Activated naive CD8-positive, alpha-beta T cell (primary cell): ENCODE measurements at regions not wholly inside any gene's neighbourhood (a gene's known extent, or its start where the extent isn't known, plus 50 kb on each side); places are given as distances from the start of the nearest gene placed in this dataset.

Experiments used
- H3K27ac Mint-ChIP-seq: one replicate; pipeline ENCODE4 v1.8.0; 2021; ENCODE audit warnings: mixed read lengths
- H3K27me3 Mint-ChIP-seq: one replicate; pipeline ENCODE4 v1.8.0; 2021; ENCODE audit warnings: mixed read lengths
- H3K36me3 Mint-ChIP-seq: one replicate; pipeline ENCODE4 v1.8.0; 2021; ENCODE audit warnings: mixed read lengths
- H3K4me1 Mint-ChIP-seq: one replicate; pipeline ENCODE4 v1.8.0; 2021; ENCODE audit warnings: low read depth, mixed read lengths
- H3K4me3 Mint-ChIP-seq: one replicate; pipeline ENCODE4 v1.8.0; 2021; ENCODE audit warnings: mild to moderate bottlenecking, mixed read lengths
- H3K9me3 Mint-ChIP-seq: one replicate; pipeline ENCODE4 v1.8.0; 2021; ENCODE audit warnings: low read depth, mixed read lengths

DNA sequence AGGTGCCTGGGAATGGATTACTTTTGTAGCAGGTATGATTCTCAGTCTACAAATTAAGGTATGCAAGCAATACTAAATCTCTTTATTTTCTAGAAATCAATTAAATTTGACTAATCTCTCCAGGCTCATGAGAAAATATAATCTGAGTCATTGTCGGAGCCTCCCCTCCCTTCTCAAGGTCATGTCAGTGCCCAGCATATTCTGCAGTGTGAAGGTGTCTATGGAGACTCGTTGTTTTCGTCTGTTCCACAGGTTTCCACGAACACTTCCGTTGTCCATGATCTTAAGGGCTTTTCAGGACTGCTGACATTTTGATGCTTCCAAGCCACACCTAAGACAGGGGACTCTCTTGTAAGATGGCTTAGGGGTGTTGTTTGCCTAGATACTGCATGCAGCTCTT lies 56.6 kb upstream of the SCOC start:
- Mint-ChIP-seq H3K36me3 (peaks cover 4% of the 10 kb centered on the region), H3K27ac (no peak overlapping the region), H3K27me3 (peaks cover 1% of the 10 kb centered on the region), H3K9me3 (peaks cover 12% of the 10 kb centered on the region), H3K4me1 (no peaks in the 10 kb centered on the region), H3K4me3 (no peak overlapping the region)

DNA sequence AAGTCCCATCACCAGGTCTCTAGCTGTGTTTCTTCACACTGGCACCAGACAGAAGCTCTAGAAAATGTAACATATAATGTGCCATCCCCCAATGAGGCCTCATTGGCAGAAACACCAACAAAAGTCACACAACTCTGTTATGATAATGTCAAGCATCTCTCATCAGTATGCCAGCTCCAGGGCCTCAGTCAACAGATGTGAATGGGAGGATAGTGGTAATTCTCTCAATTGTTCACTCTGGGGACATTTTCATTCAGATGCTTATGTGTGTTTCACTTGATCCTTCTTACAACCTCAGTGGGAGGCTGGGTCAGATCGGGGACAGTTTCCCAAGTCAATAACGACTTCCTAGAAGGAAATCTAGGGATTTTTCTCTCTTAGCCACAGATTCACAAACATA lies 57.5 kb upstream of the SCOC start:
- H3K4me3 Mint-ChIP-seq, result no peak overlapping the region
- H3K36me3 Mint-ChIP-seq, result no peaks in the 10 kb centered on the region
- no peak overlapping the region for H3K27ac Mint-ChIP-seq
- no peaks in the 10 kb centered on the region for H3K4me1 Mint-ChIP-seq
- peaks cover 3% of the 10 kb centered on the region for H3K9me3 Mint-ChIP-seq
- peaks cover 1% of the 10 kb centered on the region for H3K27me3 Mint-ChIP-seq

DNA sequence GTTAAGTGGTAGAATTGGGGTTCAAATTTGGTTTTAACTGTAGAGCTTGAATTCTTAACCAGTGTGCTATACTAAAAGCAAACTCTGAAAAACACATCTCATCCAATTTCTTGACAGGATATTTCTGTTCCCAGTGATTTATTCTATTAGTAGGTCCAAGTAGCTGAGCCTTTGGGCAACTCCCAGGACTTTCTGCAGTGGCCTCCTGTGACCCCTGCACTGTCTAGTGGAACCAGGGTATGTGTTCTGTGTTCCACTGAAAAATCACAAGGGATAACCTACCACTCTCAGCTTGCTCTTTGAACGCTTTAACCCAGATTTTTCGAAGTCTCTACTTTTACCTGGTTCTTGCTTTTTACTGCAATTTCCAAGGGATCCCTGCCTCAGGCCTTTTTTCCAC lies 58.0 kb upstream of the SCOC start:
- H3K4me3 Mint-ChIP-seq, result no peak overlapping the region
- H3K9me3 Mint-ChIP-seq, result no peaks in the 10 kb centered on the region
- no peaks in the 10 kb centered on the region for H3K4me1 Mint-ChIP-seq
- no peaks in the 10 kb centered on the region for H3K27me3 Mint-ChIP-seq
- no peak overlapping the region for H3K27ac Mint-ChIP-seq
- no peaks in the 10 kb centered on the region for H3K36me3 Mint-ChIP-seq

- Mint-ChIP-seq H3K9me3 (no peaks in the 10 kb centered on the region), H3K27me3 (no peaks in the 10 kb centered on the region), H3K36me3 (no peaks in the 10 kb centered on the region), H3K4me3 (no peak overlapping the region), H3K4me1 (no peaks in the 10 kb centered on the region), H3K27ac (no peak overlapping the region)
These were observed 58.4 kb upstream of the SCOC start for GRCh38 chr4:140315019-140315418.

- Mint-ChIP-seq H3K4me3 (no peak overlapping the region), H3K27me3 (no peaks in the 10 kb centered on the region), H3K36me3 (no peaks in the 10 kb centered on the region), H3K9me3 (no peaks in the 10 kb centered on the region), H3K4me1 (no peaks in the 10 kb centered on the region), H3K27ac (no peak overlapping the region)
These were observed 61.3 kb upstream of the SCOC start for GRCh38 chr4:140312100-140312499.

DNA sequence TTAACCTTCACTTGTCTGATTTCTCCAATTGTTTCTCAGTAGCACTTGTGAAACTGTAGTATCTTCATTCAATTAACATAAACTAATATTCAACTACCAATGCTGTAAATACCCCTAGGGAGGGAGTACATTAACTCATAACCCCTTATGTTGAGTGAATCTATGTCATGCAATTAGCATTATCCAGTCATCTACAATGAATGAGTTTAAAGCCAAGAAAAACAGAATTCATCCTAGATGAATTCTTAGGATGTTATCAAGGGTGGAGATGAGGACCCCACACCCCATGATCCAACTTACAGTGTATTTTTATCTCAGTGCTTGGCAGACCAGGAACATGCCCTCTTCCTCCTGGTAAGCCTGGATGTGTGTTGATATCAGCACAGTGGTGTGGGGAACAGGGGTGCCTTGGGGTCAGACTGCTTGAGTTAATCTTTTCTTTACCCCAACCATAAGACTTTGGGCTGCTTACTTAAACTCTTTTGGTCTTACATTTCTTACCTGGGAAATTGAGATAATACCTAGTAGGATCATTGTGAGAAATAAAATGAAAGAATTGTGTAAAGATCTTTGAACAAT lies 62.1 kb upstream of the SCOC start:
- no peaks in the 10 kb centered on the region for H3K27me3 Mint-ChIP-seq
- H3K27ac Mint-ChIP-seq, result no peak overlapping the region
- no peak overlapping the region for H3K4me3 Mint-ChIP-seq
- no peaks in the 10 kb centered on the region for H3K4me1 Mint-ChIP-seq
- H3K9me3 Mint-ChIP-seq, result no peaks in the 10 kb centered on the region
- H3K36me3 Mint-ChIP-seq, result no peaks in the 10 kb centered on the region

DNA sequence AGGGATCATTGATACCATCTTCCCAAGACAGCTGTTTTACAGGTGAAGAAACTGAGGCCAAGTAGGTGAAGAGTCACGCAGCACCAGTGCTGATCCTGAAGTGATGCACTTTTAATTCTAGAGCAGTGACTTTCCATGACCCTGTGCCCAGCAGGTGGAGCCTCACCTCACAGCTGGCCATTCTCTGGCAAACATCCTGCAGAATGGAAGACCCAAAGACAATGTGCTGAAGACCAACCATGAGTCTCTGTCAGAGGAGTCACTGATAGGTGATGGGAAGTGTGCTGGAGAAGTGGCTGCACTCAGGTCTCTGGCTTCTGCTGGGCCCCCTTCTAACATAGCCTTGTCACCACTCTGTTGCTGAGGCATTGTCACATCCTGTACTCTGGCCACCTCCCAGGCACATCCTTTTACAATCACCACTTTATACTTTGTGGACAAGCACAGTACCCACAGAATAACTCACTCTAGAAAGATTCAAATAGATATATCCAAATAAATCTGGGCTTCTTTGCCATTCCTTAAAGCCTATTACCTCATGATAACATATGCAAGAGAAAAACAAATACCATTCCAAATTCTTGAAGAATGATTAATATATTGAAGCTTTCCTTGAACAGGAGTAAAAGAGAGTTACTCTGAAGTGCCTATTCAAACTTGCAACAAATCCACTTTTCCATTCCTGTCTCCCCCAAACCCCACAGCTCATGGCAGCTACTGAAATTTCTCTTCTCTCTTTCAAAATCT lies 64.1 kb upstream of the SCOC start:
- no peak overlapping the region for H3K27ac Mint-ChIP-seq
- H3K36me3 Mint-ChIP-seq, result no peaks in the 10 kb centered on the region
- H3K4me1 Mint-ChIP-seq, result no peaks in the 10 kb centered on the region
- H3K4me3 Mint-ChIP-seq, result no peak overlapping the region
- H3K9me3 Mint-ChIP-seq, result no peaks in the 10 kb centered on the region
- no peaks in the 10 kb centered on the region for H3K27me3 Mint-ChIP-seq

GRCh38 chr4:140308366-140309123 lies 64.9 kb upstream of the SCOC start:
- Mint-ChIP-seq H3K9me3 (no peaks in the 10 kb centered on the region), H3K36me3 (no peaks in the 10 kb centered on the region), H3K27ac (no peak overlapping the region), H3K4me3 (no peak overlapping the region), H3K27me3 (no peaks in the 10 kb centered on the region), H3K4me1 (no peaks in the 10 kb centered on the region)

- H3K4me1 Mint-ChIP-seq, result no peaks in the 10 kb centered on the region
- no peaks in the 10 kb centered on the region for H3K36me3 Mint-ChIP-seq
- H3K4me3 Mint-ChIP-seq, result no peak overlapping the region
- no peaks in the 10 kb centered on the region for H3K27me3 Mint-ChIP-seq
- no peaks in the 10 kb centered on the region for H3K9me3 Mint-ChIP-seq
- no peak overlapping the region for H3K27ac Mint-ChIP-seq
These were observed 68.4 kb upstream of the SCOC start for GRCh38 chr4:140305053-140305452.

GRCh38 chr4:140304346-140304745 lies 69.1 kb upstream of the SCOC start:
- Mint-ChIP-seq H3K27ac (no peak overlapping the region), H3K36me3 (no peaks in the 10 kb centered on the region), H3K27me3 (no peaks in the 10 kb centered on the region), H3K4me1 (no peaks in the 10 kb centered on the region), H3K4me3 (no peak overlapping the region), H3K9me3 (no peaks in the 10 kb centered on the region)

- Mint-ChIP-seq H3K36me3 (no peaks in the 10 kb centered on the region), H3K4me1 (no peaks in the 10 kb centered on the region), H3K27me3 (no peaks in the 10 kb centered on the region), H3K4me3 (no peak overlapping the region), H3K27ac (no peak overlapping the region), H3K9me3 (no peaks in the 10 kb centered on the region)
These were observed 71.1 kb upstream of the SCOC start for GRCh38 chr4:140302151-140302859.

DNA sequence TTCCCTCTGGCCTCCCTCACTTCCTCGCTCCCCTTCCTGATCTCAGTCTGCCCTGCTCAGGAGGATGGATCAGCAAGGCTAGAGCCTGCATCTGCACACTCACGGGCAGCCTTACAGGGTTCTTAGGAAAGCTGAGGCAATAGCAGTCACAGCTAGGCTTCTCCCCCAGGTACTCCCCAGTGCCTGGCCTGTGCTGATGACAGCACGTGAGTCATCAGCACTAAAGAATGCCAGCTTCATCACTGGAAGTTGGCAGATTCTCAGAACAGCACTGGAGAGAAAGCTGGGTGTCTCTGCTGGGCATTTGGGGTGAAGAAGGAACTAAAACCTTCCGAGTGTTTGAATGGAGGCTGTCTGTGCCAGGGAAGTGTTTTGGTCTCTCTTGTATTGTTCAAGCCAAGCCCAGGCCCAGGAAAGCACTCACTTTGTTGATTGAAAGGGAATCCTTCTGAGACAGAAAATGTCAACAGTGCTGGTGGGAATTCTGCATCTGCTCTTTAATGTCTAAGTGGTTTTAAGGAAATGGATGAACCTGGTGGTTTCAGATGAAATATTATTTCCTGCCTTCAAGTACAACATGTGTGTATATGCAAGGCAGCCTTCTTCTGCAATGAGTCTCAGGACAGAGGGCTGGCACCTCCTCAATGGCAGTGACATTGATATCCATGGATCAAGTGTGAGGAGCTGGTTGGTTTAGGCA lies 73.0 kb upstream of the SCOC start:
- Mint-ChIP-seq H3K27me3 (no peaks in the 10 kb centered on the region), H3K36me3 (no peaks in the 10 kb centered on the region), H3K4me1 (no peaks in the 10 kb centered on the region), H3K27ac (no peak overlapping the region), H3K9me3 (no peaks in the 10 kb centered on the region), H3K4me3 (no peak overlapping the region)

DNA sequence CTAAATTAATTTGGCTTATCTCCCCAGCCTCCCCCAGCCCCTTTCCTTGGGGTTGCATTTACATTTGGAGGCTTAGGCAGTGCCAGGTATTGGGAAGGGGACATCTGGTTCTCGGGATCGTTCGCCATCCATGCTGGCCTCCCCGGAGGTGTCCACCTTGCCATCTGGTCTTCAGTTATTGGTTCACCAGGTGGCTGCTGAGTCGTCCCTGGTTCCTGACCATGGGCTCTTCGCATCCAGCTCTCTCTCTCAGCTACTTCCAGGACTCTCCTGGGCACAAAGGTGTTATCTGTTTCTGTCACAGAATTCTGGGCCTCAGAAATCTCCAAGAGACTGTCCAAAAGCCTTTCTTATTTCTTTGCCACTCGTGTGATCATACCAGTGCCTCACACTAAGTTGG lies 75.4 kb upstream of the SCOC start:
- Mint-ChIP-seq H3K27me3 (peaks cover 1% of the 10 kb centered on the region), H3K36me3 (no peaks in the 10 kb centered on the region), H3K4me1 (no peaks in the 10 kb centered on the region), H3K4me3 (no peak overlapping the region), H3K9me3 (no peaks in the 10 kb centered on the region), H3K27ac (no peak overlapping the region)

DNA sequence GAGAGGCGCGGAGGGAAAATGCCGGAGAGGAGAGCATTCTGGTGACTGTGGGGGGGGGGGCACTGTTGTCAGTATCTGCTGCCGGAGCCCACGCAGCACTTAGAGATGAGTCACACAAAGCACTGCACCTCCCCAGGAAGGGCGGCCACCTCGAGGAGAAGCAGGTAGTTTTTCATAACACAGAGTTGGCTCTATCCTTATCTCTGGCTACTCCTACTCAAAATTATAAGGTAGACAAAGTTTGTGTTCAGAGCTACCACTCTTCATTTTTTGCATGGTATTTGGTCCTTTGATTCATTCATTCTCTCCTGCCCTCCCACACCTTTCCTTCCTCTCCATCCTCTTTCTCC lies 76.2 kb upstream of the SCOC start:
- Mint-ChIP-seq H3K4me1 (no peaks in the 10 kb centered on the region), H3K27me3 (peaks cover 1% of the 10 kb centered on the region), H3K36me3 (no peaks in the 10 kb centered on the region), H3K9me3 (no peaks in the 10 kb centered on the region), H3K4me3 (no peak overlapping the region), H3K27ac (no peak overlapping the region)
